CD4-positive, alpha-beta T cell treated with Interleukin-12 subunit alpha and Interleukin-12 subunit beta, for 1 hour (primary cell): ENCODE measurements at regions not wholly inside any gene's neighbourhood (a gene's known extent, or its start where the extent isn't known, plus 50 kb on each side); places are given as distances from the start of the nearest gene placed in this dataset.
"Not testable (repeated sequence)": the region's sequence is repeated elsewhere in the genome, so short reads cannot be mapped to it uniquely, and the experiment has no call there.

ENCODE experiments used
- DNase-seq: peaks from one replicate; pipeline ENCODE4 v3.0.0-alpha.2; 2020

DNA sequence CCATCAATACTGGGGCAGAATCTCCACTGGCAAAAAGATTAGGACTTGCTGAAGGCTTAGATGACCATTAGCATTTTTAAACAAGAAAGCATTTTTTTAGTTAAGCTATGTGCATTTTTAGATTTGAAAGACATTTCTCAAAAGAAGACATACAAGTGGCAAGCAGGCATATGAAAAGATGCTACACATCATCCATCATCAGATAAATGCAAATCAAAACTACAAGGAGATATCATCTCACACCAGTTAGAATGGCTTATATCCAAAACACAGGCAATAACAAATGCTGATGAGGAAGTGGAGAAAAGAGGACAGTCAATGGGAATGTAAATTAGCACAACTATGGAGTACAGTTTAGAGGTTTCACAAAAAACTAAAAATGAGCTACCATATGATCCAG, 195.6 kb upstream of the TNC start:
- DNase-seq, result no peak

DNA sequence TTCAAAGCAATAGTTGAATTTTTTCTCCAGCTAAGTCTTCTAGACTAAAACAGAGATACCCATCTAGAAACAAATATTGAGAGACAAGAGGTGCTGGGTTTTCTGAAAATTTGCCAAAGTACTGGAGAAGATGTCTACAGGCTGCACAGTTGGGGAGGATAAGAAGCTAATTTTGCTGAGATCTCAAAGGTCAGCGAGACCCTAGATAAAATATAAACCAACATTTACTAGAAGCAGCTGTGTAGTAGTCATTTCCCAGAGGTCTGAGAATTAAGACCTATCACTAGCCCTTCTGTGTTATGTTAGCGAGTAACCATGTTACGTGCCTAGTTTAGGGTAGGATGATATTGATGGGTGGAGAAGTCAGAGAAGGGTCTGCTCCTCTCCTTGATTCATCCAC, 208.5 kb upstream of the TNC start:
- DNase-seq, result no peak

DNA sequence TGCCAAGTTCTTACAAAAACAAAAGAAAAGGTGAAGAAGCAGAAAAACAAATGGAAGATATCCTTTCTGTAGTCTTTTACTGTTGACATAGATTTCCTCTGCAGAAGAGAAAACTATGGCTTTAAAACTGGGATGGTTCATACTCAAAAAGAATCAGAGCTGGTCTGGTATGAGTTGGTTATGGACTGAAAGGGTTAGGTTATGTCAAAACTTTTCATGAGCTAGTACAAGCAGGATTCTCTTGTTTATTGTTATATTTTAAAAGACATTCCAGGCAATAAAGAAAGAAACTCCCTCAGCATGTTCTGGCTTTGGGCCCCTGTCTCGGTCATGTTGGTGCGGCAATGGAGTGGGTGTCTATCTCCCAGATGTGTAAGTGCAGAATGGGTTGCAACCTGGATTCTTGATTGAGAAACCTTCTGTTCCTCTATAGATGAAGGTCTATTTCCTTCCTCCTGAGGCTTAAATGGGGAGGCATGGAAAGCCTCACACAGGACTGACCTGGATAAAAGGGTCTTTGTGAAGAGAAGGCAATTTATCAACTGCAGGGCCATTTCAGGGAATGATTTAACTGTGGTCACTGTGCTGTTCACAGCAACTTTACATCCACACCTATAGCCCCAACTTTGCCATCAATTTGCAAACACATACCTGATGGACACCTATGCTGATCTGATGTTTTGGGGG, 209.6 kb upstream of the TNC start:
- no peak for DNase-seq

DNA sequence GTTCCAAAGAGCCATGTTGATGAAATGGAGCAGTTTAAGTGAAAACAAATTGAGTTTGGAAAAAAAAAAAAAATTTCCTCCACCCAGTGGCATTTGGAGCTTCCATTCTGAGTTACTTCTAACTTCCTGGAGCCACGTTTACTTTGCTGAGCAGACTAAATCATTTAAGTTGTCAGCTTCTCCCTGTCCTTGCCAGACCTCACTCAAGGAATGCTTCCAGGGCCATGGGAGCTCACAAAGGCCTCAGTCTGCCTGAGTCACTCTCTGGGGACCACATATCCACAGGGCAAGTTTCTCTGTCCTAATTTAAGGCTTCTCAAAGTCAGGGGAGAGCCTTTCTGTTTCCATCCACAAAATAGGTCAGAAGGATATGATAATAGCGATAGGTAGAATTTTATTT, 210.3 kb upstream of the TNC start:
- DNase-seq, result no peak

DNA sequence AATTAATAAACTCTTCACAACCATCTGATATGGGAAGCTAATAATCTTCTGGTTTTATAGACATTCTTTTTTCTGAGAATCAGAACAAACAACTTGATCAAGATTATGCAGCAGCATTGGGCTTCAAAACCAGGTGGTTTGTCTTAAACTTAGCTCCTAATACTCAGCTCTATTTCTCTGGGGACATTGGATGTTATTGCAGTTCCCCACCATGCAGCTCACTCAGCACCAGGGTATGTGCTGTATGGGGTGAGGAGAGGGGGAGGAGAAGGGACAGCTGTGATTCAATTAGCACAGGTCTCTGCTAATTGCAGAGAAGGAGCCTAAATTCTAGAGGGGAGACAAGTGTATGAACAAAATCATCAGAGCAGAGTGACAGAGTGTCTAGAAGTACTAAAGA, 210.7 kb upstream of the TNC start:
- DNase-seq, result no peak

DNA sequence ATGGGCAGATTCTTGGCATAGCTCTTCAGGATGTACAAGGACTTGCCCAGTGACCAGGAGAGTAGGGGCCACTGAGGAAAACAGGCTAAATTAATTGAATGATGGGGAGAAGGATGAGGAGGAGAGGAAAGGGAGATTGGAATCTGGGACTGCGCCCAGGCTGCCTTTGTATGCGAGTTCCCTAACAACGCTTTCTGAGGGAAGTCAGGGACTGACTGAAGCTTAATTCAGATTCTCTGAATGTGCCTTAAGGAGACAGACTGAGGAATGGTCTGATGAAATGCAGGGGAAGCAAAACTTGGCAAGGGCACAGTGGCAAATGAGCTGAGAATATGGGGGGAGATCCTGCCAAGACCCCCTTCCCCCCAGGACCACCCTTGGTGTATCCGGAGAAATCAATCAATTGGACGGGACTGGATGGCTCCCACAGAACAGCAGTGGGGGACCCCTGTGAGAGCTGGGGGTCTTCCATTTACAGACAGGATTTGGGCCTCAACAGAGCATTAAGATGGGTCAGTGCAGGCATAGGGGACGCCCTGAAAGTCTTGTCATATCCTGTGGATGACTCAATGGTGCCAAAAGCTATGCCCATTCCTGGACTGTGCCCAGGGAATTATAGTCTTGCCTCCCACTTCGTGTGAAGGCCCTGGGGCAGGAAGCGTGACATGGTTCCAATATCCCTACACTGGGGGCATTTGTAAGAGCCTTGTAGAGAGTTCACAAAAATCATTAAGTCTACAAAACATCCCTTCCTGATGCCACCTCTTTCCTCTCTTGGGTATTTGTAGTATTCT, 215.5 kb upstream of the TNC start:
- DNase-seq, result no peak

DNA sequence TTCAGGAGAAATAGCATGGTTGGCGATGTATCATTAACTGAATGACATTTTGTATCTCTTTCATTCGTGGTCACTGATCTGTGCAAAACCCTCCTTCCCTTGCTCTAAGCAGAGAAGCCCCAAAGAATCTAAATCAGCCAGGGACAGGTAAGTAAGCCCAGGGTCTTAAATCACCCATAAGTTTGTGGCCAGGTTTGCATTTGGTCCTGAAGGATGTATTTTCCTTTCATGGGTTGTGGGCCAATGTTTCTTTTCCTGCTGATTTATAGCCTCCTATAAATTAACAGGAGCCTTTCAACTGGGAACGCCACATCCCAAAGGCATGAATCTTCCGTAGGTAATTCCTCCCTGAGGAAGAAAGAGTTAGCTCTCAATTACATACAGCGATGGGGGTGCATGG, 217.5 kb upstream of the TNC start:
- DNase-seq, result no peak

DNA sequence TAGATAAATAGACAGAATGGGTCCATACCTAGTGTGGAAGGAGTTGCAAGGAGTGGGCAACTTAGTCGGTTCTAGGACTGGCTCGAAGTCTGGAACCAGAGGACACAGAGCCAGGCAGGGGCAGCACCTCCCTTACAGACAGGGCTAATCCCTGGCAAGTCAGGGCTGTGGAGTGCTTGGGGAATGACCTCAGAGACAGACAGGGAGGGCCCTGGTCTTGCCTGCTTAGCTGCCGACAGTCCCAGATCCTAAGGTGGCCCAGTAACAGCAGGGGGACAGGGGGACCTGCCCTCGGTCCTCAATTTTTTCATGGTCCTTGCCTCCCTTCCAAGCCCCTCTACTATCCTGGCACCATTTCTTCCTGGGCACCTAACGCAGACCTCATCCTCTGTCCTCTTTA, 222.4 kb upstream of the TNC start:
- DNase-seq, result no peak

DNA sequence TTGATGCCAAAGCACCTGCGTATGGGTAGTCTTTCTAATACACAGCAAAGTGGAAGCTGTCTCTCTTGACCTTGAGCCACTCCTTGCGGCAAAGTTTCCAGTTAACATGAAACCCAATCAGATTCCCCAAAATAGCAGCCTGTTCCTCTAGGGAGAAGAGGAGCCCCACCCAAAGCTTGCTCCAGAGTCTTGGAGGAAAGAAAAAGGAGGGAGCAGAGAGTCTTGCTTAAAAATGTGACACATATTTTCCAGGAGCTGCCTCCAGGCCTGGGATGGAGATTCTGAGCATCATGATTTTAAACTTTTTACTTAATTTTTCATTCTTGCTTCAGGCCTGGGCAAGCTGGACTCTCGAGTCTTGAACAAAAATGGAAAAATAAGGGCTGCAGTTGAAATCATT, 223.5 kb upstream of the TNC start:
- no peak for DNase-seq

DNA sequence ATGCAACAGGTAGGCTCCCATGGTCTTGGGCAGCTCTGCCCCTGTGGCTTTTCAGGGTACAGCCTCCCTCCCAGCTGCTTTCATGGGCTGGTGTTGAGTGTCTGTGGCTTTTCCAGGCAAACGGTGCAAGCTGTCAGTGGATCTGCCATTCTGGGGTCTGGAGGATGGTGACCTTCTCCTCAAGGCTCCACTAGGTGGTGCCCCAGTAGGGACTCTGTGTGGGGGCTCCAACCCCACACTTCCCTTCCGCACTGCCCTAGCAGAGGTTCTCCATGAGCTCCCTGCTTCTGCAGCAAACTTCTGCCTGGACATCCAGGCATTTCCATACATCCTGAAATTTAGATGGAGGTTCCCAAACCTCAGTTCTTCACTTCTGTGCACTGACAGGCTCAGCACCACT, 229.8 kb upstream of the TNC start:
- DNase-seq, result not testable (repeated sequence)

DNA sequence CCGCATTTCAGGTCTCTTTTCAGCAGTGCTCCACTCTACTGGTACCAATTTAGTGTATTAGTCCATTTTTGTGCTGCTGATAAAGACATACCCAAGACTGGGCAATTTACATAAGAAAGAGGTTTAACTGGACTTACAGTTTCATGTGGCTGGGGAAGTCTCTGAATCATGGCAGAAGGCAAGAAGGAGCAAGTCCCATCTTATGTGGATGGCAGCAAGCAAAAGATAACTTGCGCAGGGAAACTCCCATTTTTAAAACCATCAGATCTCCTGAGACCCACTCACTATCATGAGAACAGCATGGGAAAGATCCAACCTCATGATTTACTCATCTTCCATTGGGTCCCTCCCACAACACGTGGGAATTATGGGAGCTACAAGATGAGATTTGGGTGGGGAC, 231.0 kb upstream of the TNC start:
- not testable (repeated sequence) for DNase-seq

DNA sequence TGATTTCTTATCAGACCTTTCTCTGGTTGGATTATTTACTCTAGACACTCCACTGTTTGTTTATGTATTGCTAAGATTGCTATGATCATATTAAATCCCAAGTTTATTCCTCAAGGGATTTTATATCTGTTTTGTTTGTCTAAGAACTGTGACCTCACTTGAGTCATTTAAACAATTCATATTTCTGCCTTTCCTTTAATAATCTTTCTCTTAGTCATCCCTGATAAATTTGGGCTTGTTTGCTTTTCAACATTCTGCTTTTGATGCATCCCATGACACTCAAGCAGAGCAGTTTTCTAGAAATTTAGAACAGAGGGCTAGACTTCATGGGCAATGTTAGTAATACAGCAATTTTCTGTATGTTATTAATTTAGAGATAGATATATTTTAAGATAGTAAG, 231.6 kb upstream of the TNC start:
- no peak for DNase-seq

DNA sequence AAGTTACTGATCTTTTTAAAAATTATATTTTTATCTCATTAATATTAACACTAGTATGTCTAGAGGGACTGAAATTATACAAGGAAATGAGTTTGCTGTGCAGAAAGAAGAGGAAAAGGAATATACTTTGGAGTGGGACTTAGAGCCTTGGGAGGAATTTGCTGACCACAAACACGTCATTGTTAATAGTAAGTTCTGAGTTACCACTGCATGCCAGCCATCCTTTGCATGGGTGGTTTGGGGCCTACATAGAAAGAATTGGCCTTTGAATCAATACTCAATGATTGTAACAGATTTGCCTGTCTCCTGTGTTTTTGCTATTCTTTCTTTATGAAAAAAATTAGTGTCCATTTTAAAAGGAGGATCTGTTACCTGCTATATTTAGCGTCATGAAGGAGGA, 232.6 kb upstream of the TNC start:
- DNase-seq, result no peak

DNA sequence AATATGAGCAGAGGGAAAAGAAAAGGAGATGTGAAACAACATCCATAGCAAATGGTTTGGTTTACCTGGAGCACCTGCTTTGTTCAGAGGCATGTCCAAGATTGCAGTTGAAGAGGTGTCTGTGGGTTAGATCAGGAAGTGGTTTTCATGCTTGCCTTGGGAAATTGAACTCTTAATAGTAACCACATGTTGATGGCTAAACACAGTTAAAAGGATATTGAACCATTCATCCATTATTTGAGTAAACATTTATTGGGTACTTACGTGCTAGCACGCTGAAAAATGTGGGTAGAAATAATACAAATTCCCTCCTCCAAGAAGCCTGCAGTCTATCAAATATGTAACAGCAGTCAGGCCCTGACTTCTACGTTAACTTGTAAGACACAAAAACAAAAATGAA, 235.7 kb upstream of the TNC start:
- DNase-seq, result no peak

DNA sequence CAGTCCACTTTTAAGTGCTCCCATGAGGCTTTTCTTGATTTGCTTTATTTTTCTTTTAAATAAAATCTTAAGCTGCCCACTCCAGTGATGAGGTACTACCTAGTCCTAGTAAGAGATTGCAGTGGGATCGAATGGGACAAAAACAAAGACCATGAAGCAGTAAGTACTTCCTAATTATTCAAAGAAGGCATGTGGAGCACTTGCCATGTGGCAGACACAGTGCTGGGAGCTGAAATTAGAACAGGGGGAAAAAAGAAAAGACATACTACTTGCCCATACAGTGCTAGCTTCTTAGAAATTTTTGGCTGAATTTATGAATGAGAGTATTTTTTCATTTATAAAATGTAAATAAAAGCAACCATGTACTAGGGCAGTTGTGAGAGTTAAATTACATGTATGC, 239.9 kb upstream of the TNC start:
- DNase-seq, result no peak

DNA sequence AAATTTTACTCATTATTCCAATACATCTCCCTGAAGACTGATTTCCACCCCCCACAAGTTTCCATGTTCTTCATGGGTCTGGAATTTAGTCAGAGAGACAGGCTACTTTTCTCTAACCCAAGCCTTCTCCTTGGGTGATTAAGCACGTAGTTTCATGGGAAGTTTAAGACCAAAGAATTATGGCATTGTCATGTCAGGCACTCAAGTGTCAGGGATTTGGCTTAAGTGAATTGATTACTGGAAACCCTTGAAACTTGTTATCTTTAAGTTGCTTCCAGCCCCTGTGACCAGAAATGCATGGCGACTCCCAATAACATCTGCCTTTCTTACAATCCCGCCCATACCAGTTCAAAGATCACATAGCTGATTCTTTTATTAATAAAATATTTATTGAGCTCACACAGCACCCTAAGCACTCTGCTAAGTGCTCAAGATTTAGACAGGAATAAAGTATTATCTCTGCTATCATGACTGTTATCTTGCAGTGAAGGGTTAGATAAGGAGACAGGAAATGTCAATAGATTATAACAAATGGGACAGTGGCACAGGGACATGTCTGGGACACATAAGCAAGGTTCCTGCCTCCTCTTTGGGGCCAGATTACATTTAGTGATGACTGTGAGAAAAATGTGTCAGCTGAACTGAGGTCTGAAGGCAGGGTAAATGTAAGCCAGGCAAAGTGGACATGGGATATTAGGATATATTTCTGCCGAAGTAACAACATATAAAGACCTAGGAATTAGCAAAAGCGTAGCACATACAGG, 241.2 kb upstream of the TNC start:
- no peak for DNase-seq

DNA sequence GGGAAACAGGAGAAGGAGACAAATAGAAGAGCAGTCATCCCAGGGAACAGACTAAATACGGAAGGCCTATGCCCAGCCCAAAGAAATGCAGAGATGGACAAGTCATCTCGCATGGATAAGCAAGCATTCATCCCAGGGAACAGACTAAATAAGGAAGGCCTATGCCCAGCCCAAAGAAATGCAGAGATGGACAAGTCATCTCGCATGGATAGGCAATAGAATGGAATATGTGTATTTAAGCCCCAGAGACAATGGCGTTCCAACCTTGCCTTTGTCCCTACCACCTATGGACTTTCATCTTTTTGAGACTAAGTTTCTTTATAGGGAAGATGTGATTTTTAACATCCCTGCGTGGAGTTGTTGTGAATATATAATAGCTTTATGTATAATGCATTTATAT, 242.2 kb upstream of the TNC start:
- no peak for DNase-seq

DNA sequence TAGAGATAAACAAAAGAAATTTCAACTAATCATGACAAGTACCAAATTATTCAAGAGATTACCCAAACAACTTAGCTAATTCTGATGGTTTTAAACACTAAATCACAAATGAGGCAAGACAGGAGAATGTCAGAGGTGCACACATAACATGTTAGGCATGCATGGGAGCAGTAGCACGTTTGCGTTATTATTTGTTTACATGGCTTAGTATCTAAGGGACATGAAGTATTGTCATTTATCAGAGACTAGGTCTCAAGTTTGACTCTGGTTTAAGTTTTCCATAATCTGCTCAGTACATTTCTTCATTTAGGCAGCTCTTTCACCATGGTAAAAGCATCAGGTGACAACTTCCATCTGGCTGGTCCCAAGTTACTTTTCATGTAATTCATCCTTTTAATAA, 244.1 kb upstream of the TNC start:
- no peak for DNase-seq

DNA sequence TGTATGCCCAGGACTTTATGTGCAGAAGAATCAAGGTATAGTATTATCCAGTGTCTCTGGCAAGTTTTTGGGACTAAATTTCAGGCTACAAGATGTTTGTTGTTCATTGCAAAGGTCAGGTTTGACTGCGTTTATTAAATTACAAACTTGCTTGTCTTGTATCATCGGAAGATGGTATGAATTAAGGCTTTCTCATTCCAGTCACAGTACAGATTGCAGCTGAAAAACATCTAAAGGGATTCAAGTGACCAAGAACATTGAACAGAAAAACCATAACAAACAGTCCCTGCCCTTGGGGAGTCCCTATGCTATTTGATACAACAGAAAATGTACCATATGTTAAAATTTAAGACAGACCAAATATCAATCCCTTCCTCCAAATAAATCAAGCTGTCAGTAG, 244.7 kb upstream of the TNC start:
- DNase-seq, result no peak

DNA sequence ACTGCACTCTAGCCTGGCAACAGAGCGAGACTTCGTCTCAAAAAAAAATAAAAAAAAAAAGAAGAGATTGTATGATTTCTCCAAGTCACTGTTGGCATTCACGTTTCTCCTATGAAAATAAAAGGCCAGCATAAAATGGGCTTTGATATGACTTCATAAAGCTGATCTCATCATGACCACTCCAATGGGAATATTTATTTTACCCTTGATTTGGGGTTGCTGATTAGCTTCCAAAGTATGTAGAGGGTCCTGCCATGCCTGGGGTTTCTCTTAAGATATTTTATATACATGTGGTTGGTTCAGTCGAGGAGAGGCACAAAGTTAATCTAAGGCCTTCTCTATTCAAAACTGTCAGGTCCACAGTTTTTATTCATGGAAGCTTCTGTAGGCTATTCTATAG, 247.0 kb upstream of the TNC start:
- DNase-seq, result no peak

DNA sequence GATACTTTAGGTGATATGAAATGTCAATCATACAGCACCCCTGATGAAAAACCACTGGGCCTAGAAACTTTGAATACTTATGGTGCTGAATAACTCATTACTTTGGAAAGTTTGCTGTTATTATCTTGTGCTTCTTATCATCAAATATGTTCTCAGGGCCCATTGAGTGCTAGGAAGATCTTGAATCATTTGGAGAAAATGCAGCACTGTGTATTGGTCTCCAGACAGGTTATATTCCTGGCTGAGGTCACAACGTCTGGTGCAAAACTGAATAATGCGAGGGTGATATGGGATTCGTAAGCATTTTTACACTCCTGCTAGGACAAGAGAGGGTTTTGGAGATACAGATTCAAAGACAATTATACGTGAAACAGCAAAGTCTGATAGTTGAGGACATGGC, 249.4 kb upstream of the TNC start:
- DNase-seq, result no peak

DNA sequence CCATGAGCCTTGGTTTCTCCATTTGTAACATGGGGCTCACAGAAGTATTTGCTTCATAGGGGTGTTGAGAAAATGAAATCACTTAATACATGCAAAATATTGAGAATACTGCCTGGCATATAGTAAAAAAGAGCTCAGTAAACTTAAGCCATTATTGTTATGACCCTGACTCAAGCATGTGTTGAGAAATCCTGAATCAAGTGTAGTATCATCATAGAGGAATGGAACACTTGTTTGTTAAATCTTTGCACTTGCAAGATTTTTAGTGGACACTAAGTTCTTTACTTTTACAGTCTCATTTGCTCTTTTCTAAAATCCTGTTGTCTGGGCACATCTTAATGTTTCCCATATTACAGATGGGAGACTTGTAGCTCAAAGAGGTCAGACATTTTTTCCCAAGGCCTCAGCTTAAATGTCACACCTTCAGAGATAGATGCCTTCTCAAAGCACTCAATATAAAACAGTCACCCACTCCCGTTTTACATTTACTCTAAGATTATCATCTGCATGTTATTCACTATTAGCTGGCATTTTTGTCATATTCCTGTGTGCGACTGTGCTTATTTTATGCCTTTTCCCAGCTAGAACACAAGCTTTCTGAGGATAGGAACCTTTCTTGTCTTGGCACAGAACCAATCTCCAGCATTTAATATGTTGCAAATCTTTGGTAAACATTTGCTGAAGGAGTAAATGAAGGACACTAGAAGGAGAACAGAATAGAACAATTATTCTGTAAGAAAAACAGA, 250.0 kb upstream of the TNC start:
- no peak for DNase-seq

DNA sequence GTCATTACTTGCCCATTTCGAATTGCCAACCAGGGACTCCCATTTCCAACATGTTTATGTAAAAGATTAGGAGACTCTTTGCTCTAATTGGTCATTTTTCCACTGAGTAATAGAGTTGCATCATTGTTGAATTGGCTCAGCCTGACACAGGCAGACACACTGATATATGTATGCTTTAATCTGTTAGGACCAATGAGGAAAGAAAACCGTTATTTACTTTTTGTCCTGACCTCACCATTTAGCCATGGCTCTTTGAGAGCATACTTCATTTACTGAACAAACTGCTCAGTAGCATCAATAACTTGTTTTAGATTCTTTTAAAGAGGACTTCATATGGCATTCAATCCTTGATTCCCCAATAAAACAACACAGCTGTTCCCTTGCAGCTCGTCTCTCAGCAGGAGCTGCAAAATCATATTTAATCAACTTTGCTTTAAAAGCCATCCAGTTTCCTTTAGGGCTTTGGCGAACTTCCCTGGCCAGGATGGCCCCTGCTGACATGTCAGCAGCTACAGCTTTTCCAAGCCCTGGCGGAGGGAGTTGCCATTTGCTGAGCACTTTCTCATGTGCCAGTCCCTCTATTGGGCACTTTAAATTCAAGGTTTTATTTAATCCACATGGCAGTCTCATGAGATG, 251.5 kb upstream of the TNC start:
- DNase-seq, result no peak
